ENCODE measurements at regions not wholly inside any gene's neighbourhood (a gene's known extent, or its start where the extent isn't known, plus 50 kb on each side); places are given as distances from the start of the nearest gene placed in this dataset.

GRCh38 chr1:172964864-172965263 lies 85.9 kb downstream of the TNFSF18 start:
- POLR2A ChIA-PET: no interaction called here
- CTCF ChIA-PET: no interaction called here
- TF ChIP-seq CTCF (IDR thresholded peaks at IDR 0.05; ENCODE audit: control extremely low read depth, extremely low read depth, low read depth, missing control alignments): no peak
- no peak for DNase-seq (ENCODE audit: extremely low spot score)

- POLR2A ChIA-PET: no interaction called here
- CTCF ChIA-PET: no interaction called here
- DNase-seq (ENCODE audit: extremely low spot score): no peak
- TF ChIP-seq CTCF (IDR thresholded peaks at IDR 0.05; ENCODE audit: control extremely low read depth, extremely low read depth, low read depth, missing control alignments): no peak
Observed at GRCh38 chr1:172966844-172967540, 83.7 kb downstream of the TNFSF18 start.

- no peak for DNase-seq (ENCODE audit: extremely low spot score)
- CTCF ChIA-PET: no interaction called here
- TF ChIP-seq CTCF (IDR thresholded peaks at IDR 0.05; ENCODE audit: control extremely low read depth, extremely low read depth, low read depth, missing control alignments): no peak
- POLR2A ChIA-PET: no interaction called here
Observed at GRCh38 chr1:172967936-172968335, 82.8 kb downstream of the TNFSF18 start.

- ChIA-PET CTCF (no interaction called here), POLR2A (no interaction called here)
- no peak for DNase-seq (ENCODE audit: extremely low spot score)
- TF ChIP-seq CTCF (IDR thresholded peaks at IDR 0.05; ENCODE audit: control extremely low read depth, extremely low read depth, low read depth, missing control alignments): no peak
Observed at GRCh38 chr1:172969611-172970010, 81.1 kb downstream of the TNFSF18 start.

- ChIA-PET POLR2A (no interaction called here), CTCF (no interaction called here)
- DNase-seq (ENCODE audit: extremely low spot score): no peak
Observed at GRCh38 chr1:172970186-172970585, 80.6 kb downstream of the TNFSF18 start.

GRCh38 chr1:172971241-172971640 lies 79.5 kb downstream of the TNFSF18 start:
- no peak for DNase-seq (ENCODE audit: extremely low spot score)
- POLR2A ChIA-PET: no interaction called here
- CTCF ChIA-PET: interaction anchor here (1.2 kb wide), 1 partner anchor 193 kb away, joined by 3 read pairs; no protein-coding TSS in a partner anchor
- TF ChIP-seq CTCF (IDR thresholded peaks at IDR 0.05; ENCODE audit: control extremely low read depth, extremely low read depth, low read depth, missing control alignments): no peak

More at GRCh38 chr1:172970186-172970585, 80.6 kb downstream of the TNFSF18 start:
- no peak for TF ChIP-seq CTCF (IDR thresholded peaks at IDR 0.05; ENCODE audit: control extremely low read depth, extremely low read depth, low read depth, missing control alignments)

Measured in GM10248 (cell line).